ENCODE measurements at regions not wholly inside any gene's neighbourhood (a gene's known extent, or its start where the extent isn't known, plus 50 kb on each side); places are given as distances from the start of the nearest gene placed in this dataset.

GRCh38 chr12:84070292-84070691 is 842.3 kb downstream of the SLC6A15 start:
- no peak for TF ChIP-seq CTCF (IDR thresholded peaks at IDR 0.05; ENCODE audit: low read depth, low read length)
- TF ChIP-seq EZH2phosphoT487 (IDR thresholded peaks at IDR 0.05; ENCODE audit: low read depth), result no peak
